ENCODE measurements at regions not wholly inside any gene's neighbourhood (a gene's known extent, or its start where the extent isn't known, plus 50 kb on each side); places are given as distances from the start of the nearest gene placed in this dataset.

DNA sequence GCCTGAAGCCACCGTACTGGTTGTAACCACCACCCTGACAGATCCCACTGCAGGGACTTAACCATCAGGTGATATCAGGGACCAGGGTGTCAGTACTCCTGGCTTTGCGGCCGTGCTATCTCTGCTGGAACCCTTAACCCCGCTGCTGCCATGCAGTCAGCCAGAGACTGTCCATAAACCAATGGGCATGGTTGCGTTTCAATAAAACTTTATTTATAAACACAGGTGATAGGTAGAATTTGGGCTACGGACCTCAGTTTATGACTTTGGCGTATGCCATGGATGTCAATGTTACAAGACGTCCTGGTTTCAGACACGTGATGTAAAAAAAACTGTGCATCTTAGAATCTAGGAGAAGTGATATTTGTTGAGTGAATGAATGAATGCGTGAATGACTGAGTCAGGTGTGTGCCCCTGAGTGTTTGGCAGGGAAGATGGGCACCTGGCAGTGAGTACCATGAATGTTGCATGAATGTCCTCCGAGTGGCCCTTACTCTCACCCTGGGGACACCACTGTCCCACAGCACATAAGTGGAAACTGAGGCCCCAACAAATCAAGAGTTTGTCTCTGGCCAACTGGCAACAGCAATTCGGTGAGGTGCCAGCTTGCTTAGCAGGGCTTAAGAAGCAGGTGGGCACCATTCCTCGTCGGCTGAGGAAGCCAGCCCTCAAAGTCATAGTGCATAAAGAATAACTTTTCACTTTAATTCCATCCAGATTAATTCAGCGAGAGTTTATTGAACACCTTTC lies 64.0 kb upstream of the APCDD1L start:
- no peak for TF ChIP-seq EZH2phosphoT487 (IDR thresholded peaks at IDR 0.05; ENCODE audit: low read depth)
- TF ChIP-seq, protein P1, sequence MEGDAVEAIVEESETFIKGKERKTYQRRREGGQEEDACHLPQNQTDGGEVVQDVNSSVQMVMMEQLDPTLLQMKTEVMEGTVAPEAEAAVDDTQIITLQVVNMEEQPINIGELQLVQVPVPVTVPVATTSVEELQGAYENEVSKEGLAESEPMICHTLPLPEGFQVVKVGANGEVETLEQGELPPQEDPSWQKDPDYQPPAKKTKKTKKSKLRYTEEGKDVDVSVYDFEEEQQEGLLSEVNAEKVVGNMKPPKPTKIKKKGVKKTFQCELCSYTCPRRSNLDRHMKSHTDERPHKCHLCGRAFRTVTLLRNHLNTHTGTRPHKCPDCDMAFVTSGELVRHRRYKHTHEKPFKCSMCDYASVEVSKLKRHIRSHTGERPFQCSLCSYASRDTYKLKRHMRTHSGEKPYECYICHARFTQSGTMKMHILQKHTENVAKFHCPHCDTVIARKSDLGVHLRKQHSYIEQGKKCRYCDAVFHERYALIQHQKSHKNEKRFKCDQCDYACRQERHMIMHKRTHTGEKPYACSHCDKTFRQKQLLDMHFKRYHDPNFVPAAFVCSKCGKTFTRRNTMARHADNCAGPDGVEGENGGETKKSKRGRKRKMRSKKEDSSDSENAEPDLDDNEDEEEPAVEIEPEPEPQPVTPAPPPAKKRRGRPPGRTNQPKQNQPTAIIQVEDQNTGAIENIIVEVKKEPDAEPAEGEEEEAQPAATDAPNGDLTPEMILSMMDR (IDR thresholded peaks at IDR 0.05; ENCODE audit: low read depth, low read length) = no peak
- H3K27me3 ChIP-seq (ENCODE audit: low read depth, low read length) = peaks cover 40% of the 10 kb centered on the region
- H2AFZ ChIP-seq (ENCODE audit: low read depth, low read length) = no peak overlapping the region
- no peaks in the 10 kb centered on the region for H4K20me1 ChIP-seq (ENCODE audit: insufficient read depth, low read length)
- H3K4me3 ChIP-seq (ENCODE audit: low read length) = no peak overlapping the region
- no peak overlapping the region for H3K27ac ChIP-seq (ENCODE audit: low read length)
- H3K9ac ChIP-seq (ENCODE audit: low read length) = no peak overlapping the region
- H3K9me3 ChIP-seq (ENCODE audit: insufficient read depth, low read length) = no peaks in the 10 kb centered on the region
- no peaks in the 10 kb centered on the region for H3K36me3 ChIP-seq (replicated peaks; ENCODE audit: low read depth, low read length)
- H3K4me1 ChIP-seq (ENCODE audit: low read length) = no peaks in the 10 kb centered on the region
- H3K79me2 ChIP-seq (ENCODE audit: low read length) = no peaks in the 10 kb centered on the region
- no peak overlapping the region for H3K4me2 ChIP-seq (ENCODE audit: low read length)

DNA sequence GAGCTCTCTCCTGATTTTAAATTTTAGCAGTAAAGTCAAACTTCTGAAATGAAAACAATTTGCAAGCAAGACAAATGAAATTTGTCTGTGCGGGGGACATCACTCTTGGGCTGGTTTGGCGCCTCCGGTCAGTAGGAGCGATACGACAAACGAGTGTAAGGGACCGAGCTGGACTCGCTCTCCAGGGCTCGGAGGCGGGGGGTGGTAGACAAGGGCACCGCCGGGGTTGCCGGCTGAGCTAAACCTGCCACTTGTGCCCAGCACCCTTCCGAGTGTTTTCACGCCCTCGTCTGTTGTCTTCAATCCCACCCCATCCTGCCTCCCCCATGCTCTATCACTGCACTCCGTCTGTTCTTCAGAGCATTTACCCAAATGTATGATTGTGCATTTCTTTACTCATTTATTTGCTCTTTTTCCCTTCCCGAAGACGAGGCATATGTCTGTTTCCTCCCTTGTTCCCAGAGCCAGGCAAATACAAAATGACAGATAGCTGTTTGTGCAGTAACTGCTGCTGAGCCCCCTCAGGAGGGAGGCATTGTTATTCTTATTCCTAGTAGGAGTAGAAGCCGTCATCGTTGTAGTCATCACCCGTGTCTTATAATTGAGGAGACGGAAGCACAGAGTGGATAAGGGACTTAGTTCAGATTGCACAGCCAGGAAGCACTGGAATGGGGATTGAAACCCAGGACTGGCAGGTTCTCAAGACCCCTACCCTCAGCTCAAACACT lies 62.8 kb upstream of the APCDD1L start:
- H3K27me3 ChIP-seq (ENCODE audit: low read depth, low read length) = peaks cover 46% of the 10 kb centered on the region
- H3K79me2 ChIP-seq (ENCODE audit: low read length) = no peaks in the 10 kb centered on the region
- H3K4me1 ChIP-seq (ENCODE audit: low read length) = no peaks in the 10 kb centered on the region
- H3K27ac ChIP-seq (ENCODE audit: low read length) = no peak overlapping the region
- no peak overlapping the region for H2AFZ ChIP-seq (ENCODE audit: low read depth, low read length)
- H3K36me3 ChIP-seq (replicated peaks; ENCODE audit: low read depth, low read length) = no peaks in the 10 kb centered on the region
- H4K20me1 ChIP-seq (ENCODE audit: insufficient read depth, low read length) = no peaks in the 10 kb centered on the region
- no peak overlapping the region for H3K9ac ChIP-seq (ENCODE audit: low read length)
- H3K9me3 ChIP-seq (ENCODE audit: insufficient read depth, low read length) = no peaks in the 10 kb centered on the region
- TF ChIP-seq EZH2phosphoT487 (IDR thresholded peaks at IDR 0.05; ENCODE audit: low read depth) = no peak
- TF ChIP-seq, protein P1 (IDR thresholded peaks at IDR 0.05; ENCODE audit: low read depth, low read length) = no peak
- H3K4me3 ChIP-seq (ENCODE audit: low read length) = no peak overlapping the region
- H3K4me2 ChIP-seq (ENCODE audit: low read length) = no peak overlapping the region

DNA sequence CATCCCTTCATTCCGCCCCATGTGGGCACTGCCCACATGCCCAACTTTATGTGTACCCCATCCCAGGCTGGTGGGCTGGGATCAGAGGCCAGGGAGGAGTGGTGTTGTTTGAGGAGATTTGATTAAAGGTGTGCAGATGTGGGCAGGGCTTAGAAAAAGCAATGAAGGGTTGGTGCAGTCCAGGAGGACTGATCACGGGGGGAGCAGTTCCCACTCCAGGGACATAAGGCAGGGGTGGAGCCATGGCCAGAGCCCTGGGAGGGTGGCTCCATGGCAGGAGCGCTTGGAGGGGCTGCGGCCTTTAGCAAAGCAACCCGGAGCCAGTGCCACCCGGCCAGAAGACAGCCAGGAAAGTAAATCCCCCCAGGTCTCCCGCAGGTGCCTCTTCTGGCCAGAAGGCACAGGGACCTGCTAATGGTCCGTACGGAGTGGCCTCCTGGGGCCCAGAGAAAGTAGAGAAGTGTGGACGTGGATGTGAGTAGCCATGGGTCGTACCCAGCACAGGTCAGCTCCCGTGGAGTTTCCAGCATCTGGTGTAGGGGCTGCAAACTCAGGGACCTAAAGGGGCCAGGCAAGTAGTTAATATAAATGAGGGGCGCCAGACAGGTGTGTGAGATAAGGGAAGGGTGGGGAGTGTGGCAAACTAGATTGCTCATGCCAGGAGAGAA lies 62.1 kb upstream of the APCDD1L start:
- H3K4me1 ChIP-seq (ENCODE audit: low read length) = no peaks in the 10 kb centered on the region
- no peaks in the 10 kb centered on the region for H3K9me3 ChIP-seq (ENCODE audit: insufficient read depth, low read length)
- no peaks in the 10 kb centered on the region for H3K79me2 ChIP-seq (ENCODE audit: low read length)
- H3K27ac ChIP-seq (ENCODE audit: low read length) = no peak overlapping the region
- no peaks in the 10 kb centered on the region for H4K20me1 ChIP-seq (ENCODE audit: insufficient read depth, low read length)
- no peak overlapping the region for H2AFZ ChIP-seq (ENCODE audit: low read depth, low read length)
- peaks cover 48% of the 10 kb centered on the region for H3K27me3 ChIP-seq (ENCODE audit: low read depth, low read length)
- H3K4me2 ChIP-seq (ENCODE audit: low read length) = no peak overlapping the region
- no peak for TF ChIP-seq EZH2phosphoT487 (IDR thresholded peaks at IDR 0.05; ENCODE audit: low read depth)
- TF ChIP-seq, protein P1 (IDR thresholded peaks at IDR 0.05; ENCODE audit: low read depth, low read length) = no peak
- H3K4me3 ChIP-seq (ENCODE audit: low read length) = no peak overlapping the region
- no peak overlapping the region for H3K9ac ChIP-seq (ENCODE audit: low read length)
- H3K36me3 ChIP-seq (replicated peaks; ENCODE audit: low read depth, low read length) = no peaks in the 10 kb centered on the region

DNA sequence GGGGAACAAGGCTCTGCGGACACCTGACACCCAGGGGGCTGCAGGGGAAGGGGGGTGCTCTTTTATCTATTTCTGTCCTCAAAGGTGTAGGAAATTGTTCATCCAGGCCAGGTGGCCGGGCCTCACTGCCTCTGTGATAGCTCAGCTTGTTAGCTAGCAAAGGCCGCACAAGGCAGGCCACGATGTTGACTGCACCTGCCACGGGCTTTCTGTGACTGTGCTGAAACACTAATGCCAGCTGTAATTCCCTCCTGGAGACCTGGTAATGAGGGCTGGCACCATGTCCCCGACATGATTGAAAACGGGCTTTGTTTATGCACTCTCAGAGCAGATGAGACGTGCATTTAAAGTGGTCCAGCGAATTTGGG lies 61.4 kb upstream of the APCDD1L start:
- no peak overlapping the region for H3K9ac ChIP-seq (ENCODE audit: low read length)
- H3K27me3 ChIP-seq (ENCODE audit: low read depth, low read length) = peaks cover 48% of the 10 kb centered on the region
- no peaks in the 10 kb centered on the region for H3K4me1 ChIP-seq (ENCODE audit: low read length)
- H4K20me1 ChIP-seq (ENCODE audit: insufficient read depth, low read length) = no peaks in the 10 kb centered on the region
- H2AFZ ChIP-seq (ENCODE audit: low read depth, low read length) = no peak overlapping the region
- H3K4me3 ChIP-seq (ENCODE audit: low read length) = no peak overlapping the region
- H3K4me2 ChIP-seq (ENCODE audit: low read length) = no peak overlapping the region
- H3K27ac ChIP-seq (ENCODE audit: low read length) = no peak overlapping the region
- no peaks in the 10 kb centered on the region for H3K36me3 ChIP-seq (replicated peaks; ENCODE audit: low read depth, low read length)
- TF ChIP-seq, protein P1 (IDR thresholded peaks at IDR 0.05; ENCODE audit: low read depth, low read length) = no peak
- TF ChIP-seq EZH2phosphoT487 (IDR thresholded peaks at IDR 0.05; ENCODE audit: low read depth) = no peak
- H3K79me2 ChIP-seq (ENCODE audit: low read length) = no peaks in the 10 kb centered on the region
- H3K9me3 ChIP-seq (ENCODE audit: insufficient read depth, low read length) = no peaks in the 10 kb centered on the region
